ENCODE measurements at regions not wholly inside any gene's neighbourhood (a gene's known extent, or its start where the extent isn't known, plus 50 kb on each side); places are given as distances from the start of the nearest gene placed in this dataset.

- Histone ChIP-seq H3K27me3 (ENCODE audit: control insufficient read depth in 2 of 2, insufficient read depth in 2 of 2, low read length in 2 of 2) (no peaks in the 10 kb centered on the region), H3K4me1 (ENCODE audit: control insufficient read depth in 2 of 2, insufficient read depth in 2 of 2, low read length in 2 of 2) (no peaks in the 10 kb centered on the region), H3K27ac (ENCODE audit: low read depth in 2 of 2, low read length in 2 of 2) (no peak overlapping the region), H3K36me3 (ENCODE audit: control insufficient read depth in 2 of 2, insufficient read depth in 2 of 2, low read length in 2 of 2) (no peaks in the 10 kb centered on the region), H3K9ac (ENCODE audit: low read depth in 1 of 2, low read length in 2 of 2) (no peak overlapping the region), H3K4me3 (ENCODE audit: low read length in 2 of 2) (no peak overlapping the region), H3K9me3 (ENCODE audit: control insufficient read depth in 2 of 2, low read length in 2 of 2) (no peaks in the 10 kb centered on the region)
Observed at GRCh38 chr16:79794941-79795340, 194.4 kb upstream of the MAF start.

DNA sequence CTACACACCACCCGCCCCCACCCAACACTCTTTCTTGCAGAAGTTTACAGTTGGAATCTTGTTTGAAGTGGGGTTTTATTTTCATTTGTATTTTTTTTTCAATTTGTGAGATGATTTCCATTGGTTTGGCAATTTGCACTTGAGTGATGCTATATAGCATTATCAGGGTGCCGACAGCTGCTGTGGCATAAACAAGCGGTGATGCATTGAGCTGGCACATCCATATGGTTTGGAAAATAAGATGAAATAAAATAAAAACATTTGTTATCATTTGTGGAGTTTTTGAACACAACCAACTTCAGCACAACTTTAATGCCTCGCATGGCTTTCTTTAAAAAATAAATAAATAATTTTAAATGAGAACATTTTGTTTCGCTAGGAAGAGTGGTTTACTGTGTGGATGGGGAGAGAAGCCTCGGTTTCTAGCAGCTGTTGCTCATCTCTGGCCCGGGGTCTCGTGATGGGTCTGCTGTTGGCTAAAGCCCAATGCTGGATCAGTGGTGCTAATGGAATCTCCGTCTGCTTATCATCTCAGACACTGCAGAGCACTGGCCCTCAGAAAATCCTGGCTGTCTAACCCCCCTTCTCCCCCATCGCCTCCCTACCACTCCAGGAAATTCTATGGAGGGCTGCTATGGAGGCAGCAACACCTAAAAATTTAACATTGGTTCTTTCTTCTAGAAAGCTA is 192.3 kb upstream of the MAF start:
- Histone ChIP-seq H3K9ac (ENCODE audit: low read depth in 1 of 2, low read length in 2 of 2) (no peak overlapping the region), H3K4me1 (ENCODE audit: control insufficient read depth in 2 of 2, insufficient read depth in 2 of 2, low read length in 2 of 2) (no peaks in the 10 kb centered on the region), H3K27ac (ENCODE audit: low read depth in 2 of 2, low read length in 2 of 2) (no peak overlapping the region), H3K9me3 (ENCODE audit: control insufficient read depth in 2 of 2, low read length in 2 of 2) (no peaks in the 10 kb centered on the region), H3K4me3 (ENCODE audit: low read length in 2 of 2) (no peak overlapping the region), H3K36me3 (ENCODE audit: control insufficient read depth in 2 of 2, insufficient read depth in 2 of 2, low read length in 2 of 2) (no peaks in the 10 kb centered on the region), H3K27me3 (ENCODE audit: control insufficient read depth in 2 of 2, insufficient read depth in 2 of 2, low read length in 2 of 2) (no peaks in the 10 kb centered on the region)

DNA sequence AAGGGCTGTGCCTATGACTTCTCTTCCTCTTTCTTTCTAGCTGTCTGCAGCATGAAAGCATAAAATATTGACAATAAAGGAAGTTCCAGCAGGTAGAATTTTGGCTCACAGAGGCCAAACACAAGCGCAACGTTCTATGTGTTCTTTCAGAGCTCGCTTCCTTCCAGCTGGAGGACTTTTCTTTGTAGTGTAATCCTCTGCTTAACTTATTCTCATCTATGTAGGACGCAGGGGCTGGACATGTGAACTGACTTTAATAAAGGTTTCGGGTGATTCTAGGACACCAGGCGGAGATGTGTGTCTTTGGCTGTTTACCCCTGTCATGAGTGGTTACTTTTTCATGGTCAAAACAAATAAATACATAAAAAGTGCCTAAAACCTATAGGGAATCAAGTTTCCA is 191.5 kb upstream of the MAF start:
- Histone ChIP-seq H3K27ac (ENCODE audit: low read depth in 2 of 2, low read length in 2 of 2) (no peak overlapping the region), H3K9ac (ENCODE audit: low read depth in 1 of 2, low read length in 2 of 2) (no peak overlapping the region), H3K36me3 (ENCODE audit: control insufficient read depth in 2 of 2, insufficient read depth in 2 of 2, low read length in 2 of 2) (no peaks in the 10 kb centered on the region), H3K9me3 (ENCODE audit: control insufficient read depth in 2 of 2, low read length in 2 of 2) (no peaks in the 10 kb centered on the region), H3K4me3 (ENCODE audit: low read length in 2 of 2) (no peak overlapping the region), H3K4me1 (ENCODE audit: control insufficient read depth in 2 of 2, insufficient read depth in 2 of 2, low read length in 2 of 2) (no peaks in the 10 kb centered on the region), H3K27me3 (ENCODE audit: control insufficient read depth in 2 of 2, insufficient read depth in 2 of 2, low read length in 2 of 2) (no peaks in the 10 kb centered on the region)

DNA sequence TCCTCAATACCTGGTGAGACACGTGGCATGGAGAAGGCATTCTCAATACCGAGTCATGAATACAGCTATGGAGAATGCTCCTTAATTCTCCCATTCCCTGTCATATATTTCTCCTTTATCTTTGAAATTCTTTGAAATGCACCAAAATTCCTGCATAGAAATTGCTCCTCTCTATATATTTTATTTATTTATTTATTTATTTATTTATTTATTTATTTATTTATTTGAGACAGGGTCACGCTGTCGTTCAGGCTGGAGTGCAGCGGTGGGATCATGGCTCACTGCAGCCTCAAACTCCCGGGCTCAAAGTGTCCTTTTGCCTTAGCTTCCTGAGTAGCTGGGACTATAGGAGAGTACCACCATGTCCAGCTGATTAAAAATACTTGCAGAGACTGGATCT is 190.3 kb upstream of the MAF start:
- Histone ChIP-seq H3K27ac (ENCODE audit: low read depth in 2 of 2, low read length in 2 of 2) (no peak overlapping the region), H3K4me1 (ENCODE audit: control insufficient read depth in 2 of 2, insufficient read depth in 2 of 2, low read length in 2 of 2) (no peaks in the 10 kb centered on the region), H3K4me3 (ENCODE audit: low read length in 2 of 2) (no peak overlapping the region), H3K9me3 (ENCODE audit: control insufficient read depth in 2 of 2, low read length in 2 of 2) (no peaks in the 10 kb centered on the region), H3K27me3 (ENCODE audit: control insufficient read depth in 2 of 2, insufficient read depth in 2 of 2, low read length in 2 of 2) (no peaks in the 10 kb centered on the region), H3K9ac (ENCODE audit: low read depth in 1 of 2, low read length in 2 of 2) (no peak overlapping the region), H3K36me3 (ENCODE audit: control insufficient read depth in 2 of 2, insufficient read depth in 2 of 2, low read length in 2 of 2) (no peaks in the 10 kb centered on the region)

DNA sequence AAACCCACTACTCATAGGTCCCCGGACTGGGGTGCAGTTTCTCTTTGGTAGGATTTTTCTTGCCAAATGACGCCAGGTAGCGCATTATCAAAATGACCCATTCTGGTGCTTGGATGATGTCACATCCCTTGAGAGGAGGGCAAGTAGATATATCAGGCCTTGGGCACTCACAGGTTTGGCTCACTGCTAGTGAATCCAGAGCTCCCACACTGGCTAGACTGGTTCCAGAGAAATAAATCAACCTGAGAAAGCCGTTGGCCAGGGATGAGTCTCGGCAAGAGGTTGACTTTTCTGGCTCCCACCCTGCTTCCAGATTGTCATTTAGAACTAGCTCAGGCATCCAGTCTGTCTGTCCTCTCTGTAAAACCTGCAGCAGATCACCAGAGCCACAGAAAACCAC is 188.4 kb upstream of the MAF start:
- Histone ChIP-seq H3K27me3 (ENCODE audit: control insufficient read depth in 2 of 2, insufficient read depth in 2 of 2, low read length in 2 of 2) (no peaks in the 10 kb centered on the region), H3K9me3 (ENCODE audit: control insufficient read depth in 2 of 2, low read length in 2 of 2) (peaks cover 0 to 2% of the 10 kb centered on the region in 2 donors), H3K27ac (ENCODE audit: low read depth in 2 of 2, low read length in 2 of 2) (no peak overlapping the region), H3K4me1 (ENCODE audit: control insufficient read depth in 2 of 2, insufficient read depth in 2 of 2, low read length in 2 of 2) (no peaks in the 10 kb centered on the region), H3K9ac (ENCODE audit: low read depth in 1 of 2, low read length in 2 of 2) (no peak overlapping the region), H3K4me3 (ENCODE audit: low read length in 2 of 2) (no peak overlapping the region), H3K36me3 (ENCODE audit: control insufficient read depth in 2 of 2, insufficient read depth in 2 of 2, low read length in 2 of 2) (no peaks in the 10 kb centered on the region)

DNA sequence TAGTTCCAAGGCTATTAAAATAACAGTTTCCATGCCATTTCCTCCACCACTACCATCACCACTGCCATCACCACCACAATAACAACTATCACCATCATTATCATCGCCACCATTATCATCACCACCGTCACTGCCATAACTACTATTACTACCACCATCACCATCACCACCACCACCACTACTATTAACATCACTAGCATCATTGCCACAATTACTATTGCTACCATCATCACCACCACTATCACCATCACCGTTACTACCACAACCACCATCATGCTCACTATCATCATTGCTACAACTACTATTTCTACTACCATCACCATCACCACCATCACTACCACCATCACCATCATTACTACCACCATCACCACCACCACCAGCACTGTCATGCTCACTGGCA is 185.9 kb upstream of the MAF start:
- Histone ChIP-seq H3K27me3 (ENCODE audit: control insufficient read depth in 2 of 2, insufficient read depth in 2 of 2, low read length in 2 of 2) (no peaks in the 10 kb centered on the region), H3K4me3 (ENCODE audit: low read length in 2 of 2) (no peak overlapping the region), H3K36me3 (ENCODE audit: control insufficient read depth in 2 of 2, insufficient read depth in 2 of 2, low read length in 2 of 2) (no peaks in the 10 kb centered on the region), H3K4me1 (ENCODE audit: control insufficient read depth in 2 of 2, insufficient read depth in 2 of 2, low read length in 2 of 2) (no peaks in the 10 kb centered on the region), H3K27ac (ENCODE audit: low read depth in 2 of 2, low read length in 2 of 2) (no peak overlapping the region), H3K9me3 (ENCODE audit: control insufficient read depth in 2 of 2, low read length in 2 of 2) (peaks cover 0 to 2% of the 10 kb centered on the region in 2 donors), H3K9ac (ENCODE audit: low read depth in 1 of 2, low read length in 2 of 2) (no peak overlapping the region)

DNA sequence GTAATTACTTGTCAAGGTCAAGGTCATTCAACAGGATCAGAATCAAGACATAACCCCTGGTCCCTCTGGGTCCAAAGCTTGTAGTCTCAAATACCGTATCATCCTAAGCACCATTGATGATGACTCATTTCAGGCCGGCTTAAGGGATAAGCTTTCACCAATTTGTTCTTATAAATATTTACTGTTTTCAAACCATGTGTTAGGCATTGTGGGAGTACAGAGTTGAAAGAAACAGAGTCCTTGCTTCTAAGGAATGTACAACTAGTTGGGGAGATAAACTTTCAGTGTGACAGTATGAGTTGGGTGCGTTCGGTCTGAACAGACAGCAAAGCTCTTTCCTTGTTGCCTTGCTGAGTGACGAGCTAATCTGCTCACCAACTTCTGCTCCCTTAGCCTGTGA is 183.5 kb upstream of the MAF start:
- Histone ChIP-seq H3K27ac (ENCODE audit: low read depth in 2 of 2, low read length in 2 of 2) (peak overlapping the region; percentile 14 to 20), H3K4me1 (ENCODE audit: control insufficient read depth in 2 of 2, insufficient read depth in 2 of 2, low read length in 2 of 2) (no peaks in the 10 kb centered on the region), H3K4me3 (ENCODE audit: low read length in 2 of 2) (no peak overlapping the region), H3K36me3 (ENCODE audit: control insufficient read depth in 2 of 2, insufficient read depth in 2 of 2, low read length in 2 of 2) (no peaks in the 10 kb centered on the region), H3K27me3 (ENCODE audit: control insufficient read depth in 2 of 2, insufficient read depth in 2 of 2, low read length in 2 of 2) (no peaks in the 10 kb centered on the region), H3K9me3 (ENCODE audit: control insufficient read depth in 2 of 2, low read length in 2 of 2) (peaks cover 0 to 2% of the 10 kb centered on the region in 2 donors), H3K9ac (ENCODE audit: low read depth in 1 of 2, low read length in 2 of 2) (no peak overlapping the region)

- Histone ChIP-seq H3K4me3 (ENCODE audit: low read length in 2 of 2) (no peak overlapping the region), H3K9ac (ENCODE audit: low read depth in 1 of 2, low read length in 2 of 2) (no peak overlapping the region), H3K36me3 (ENCODE audit: control insufficient read depth in 2 of 2, insufficient read depth in 2 of 2, low read length in 2 of 2) (no peaks in the 10 kb centered on the region), H3K4me1 (ENCODE audit: control insufficient read depth in 2 of 2, insufficient read depth in 2 of 2, low read length in 2 of 2) (peaks cover 6 to 8% of the 10 kb centered on the region in 2 donors), H3K27ac (ENCODE audit: low read depth in 2 of 2, low read length in 2 of 2) (no peak overlapping the region), H3K27me3 (ENCODE audit: control insufficient read depth in 2 of 2, insufficient read depth in 2 of 2, low read length in 2 of 2) (no peaks in the 10 kb centered on the region), H3K9me3 (ENCODE audit: control insufficient read depth in 2 of 2, low read length in 2 of 2) (no peaks in the 10 kb centered on the region)
Observed at GRCh38 chr16:79777679-79778078, 177.1 kb upstream of the MAF start.

- H3K4me3 ChIP-seq (ENCODE audit: low read length in 2 of 2) = no peak overlapping the region
- no peak overlapping the region for H3K9ac ChIP-seq (ENCODE audit: low read depth in 1 of 2, low read length in 2 of 2)
- H3K9me3 ChIP-seq (ENCODE audit: control insufficient read depth in 2 of 2, low read length in 2 of 2) = no peaks in the 10 kb centered on the region
- H3K27ac ChIP-seq (ENCODE audit: low read depth in 2 of 2, low read length in 2 of 2) = no peak overlapping the region
- no peaks in the 10 kb centered on the region for H3K27me3 ChIP-seq (ENCODE audit: control insufficient read depth in 2 of 2, insufficient read depth in 2 of 2, low read length in 2 of 2)
- no peaks in the 10 kb centered on the region for H3K36me3 ChIP-seq (ENCODE audit: control insufficient read depth in 2 of 2, insufficient read depth in 2 of 2, low read length in 2 of 2)
- peaks cover 19 to 20% of the 10 kb centered on the region in 2 donors for H3K4me1 ChIP-seq (ENCODE audit: control insufficient read depth in 2 of 2, insufficient read depth in 2 of 2, low read length in 2 of 2)
Observed at GRCh38 chr16:79776243-79776847, 175.8 kb upstream of the MAF start.

DNA sequence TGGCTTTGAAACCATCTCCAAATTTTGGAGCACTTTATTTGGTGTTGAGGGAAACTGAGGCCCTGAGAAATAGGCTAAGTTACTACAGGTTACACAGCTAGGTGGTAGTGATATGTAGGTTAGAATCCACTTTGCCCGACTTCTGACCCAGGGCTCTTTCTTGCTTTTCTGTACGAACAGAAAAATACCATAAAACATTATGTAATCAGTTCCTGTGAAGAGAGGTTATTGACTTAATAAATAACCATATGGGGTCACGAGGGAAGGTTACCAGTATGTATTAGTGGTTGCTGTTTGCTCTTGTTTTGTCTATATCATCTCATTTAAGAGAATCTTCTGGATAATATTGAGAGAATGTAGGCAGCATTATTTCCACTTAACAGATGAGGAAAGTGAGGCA is 172.2 kb upstream of the MAF start:
- H3K4me1 ChIP-seq (ENCODE audit: control insufficient read depth in 2 of 2, insufficient read depth in 2 of 2, low read length in 2 of 2) = peaks cover 43 to 48% of the 10 kb centered on the region in 2 donors
- no peak overlapping the region for H3K27ac ChIP-seq (ENCODE audit: low read depth in 2 of 2, low read length in 2 of 2)
- no peaks in the 10 kb centered on the region for H3K36me3 ChIP-seq (ENCODE audit: control insufficient read depth in 2 of 2, insufficient read depth in 2 of 2, low read length in 2 of 2)
- no peak overlapping the region for H3K4me3 ChIP-seq (ENCODE audit: low read length in 2 of 2)
- no peaks in the 10 kb centered on the region for H3K27me3 ChIP-seq (ENCODE audit: control insufficient read depth in 2 of 2, insufficient read depth in 2 of 2, low read length in 2 of 2)
- no peaks in the 10 kb centered on the region for H3K9me3 ChIP-seq (ENCODE audit: control insufficient read depth in 2 of 2, low read length in 2 of 2)
- no peak overlapping the region for H3K9ac ChIP-seq (ENCODE audit: low read depth in 1 of 2, low read length in 2 of 2)

Data from mucosa of rectum (tissue), 2 donors.